ENCODE measurements at regions not wholly inside any gene's neighbourhood (a gene's known extent, or its start where the extent isn't known, plus 50 kb on each side); places are given as distances from the start of the nearest gene placed in this dataset.

GRCh38 chr1:226463925-226464586, 56.2 kb upstream of the PARP1 start:
- no peaks in the 10 kb centered on the region for H3K79me2 ChIP-seq (ENCODE audit: control insufficient read depth, insufficient read depth, low read length)
- DNase-seq (ENCODE audit: low read depth, low spot score) (no peak), FAIRE-seq (no peak), ATAC-seq (no peak)
- H3K9me3 ChIP-seq (replicated peaks; ENCODE audit: control insufficient read depth, insufficient read depth, low read length) = no peaks in the 10 kb centered on the region; the same call in 2 of the 3 replicates
- no peak overlapping the region for H3K4me3 ChIP-seq
- no peaks in the 10 kb centered on the region for H4K20me1 ChIP-seq (ENCODE audit: control insufficient read depth, insufficient read depth)
- H3K4me2 ChIP-seq (ENCODE audit: control insufficient read depth, insufficient read depth) = no peak overlapping the region
- RAD21 ChIA-PET (ENCODE audit: unreplicated experiment) = no interaction called here
- H3K9ac ChIP-seq (ENCODE audit: control insufficient read depth, insufficient read depth, low read length) = no peak overlapping the region
- H3K36me3 ChIP-seq (ENCODE audit: control insufficient read depth in 2 of 2, insufficient read depth in 2 of 2, low read length in 1 of 2) = no peaks in the 10 kb centered on the region
- no peaks in the 10 kb centered on the region for H3K4me1 ChIP-seq (ENCODE audit: control insufficient read depth, insufficient read depth, low read length)
- H2AFZ ChIP-seq (ENCODE audit: control insufficient read depth, low read depth, low read length) = no peak overlapping the region
- CTCF ChIA-PET = no interaction called here
- in situ Hi-C loops (cut with MboI) = no loop called here
- intact Hi-C loops (cut with micrococcal nuclease; ENCODE audit: unreplicated experiment) = no loop called here
- no TSS peak for BruUV-seq (replicated peaks)
- H3K27ac ChIP-seq (ENCODE audit: control insufficient read depth, insufficient read depth) = no peak overlapping the region
- no peaks in the 10 kb centered on the region for H3K27me3 ChIP-seq (replicated peaks in 1 of 2; ENCODE audit: control insufficient read depth in 2 of 2, insufficient read depth in 2 of 2, low read length in 1 of 2)
- SMC1A ChIA-PET (ENCODE audit: uncharacterized antibody, unreplicated experiment) = no interaction called here
- 70% methylated on average over 20 of the region's 25 CpGs for WGBS (ENCODE audit: insufficient coverage, insufficient replicate concordance, low lambda C conversion rate, missing lambda C conversion rate)
- POLR2A ChIA-PET = no interaction called here
- TF ChIP-seq BHLHE40 (IDR thresholded peaks at IDR 0.05; ENCODE audit: borderline replicate concordance in 1 of 2, low read depth in 2 of 2, low read length in 1 of 2) (no peak), USF1 (IDR thresholded peaks at IDR 0.05; ENCODE audit: borderline replicate concordance, extremely low read length, insufficient read depth, low read depth, low read length) (no peak), RAD21 (IDR thresholded peaks at IDR 0.05; ENCODE audit: insufficient read depth, low read depth, low read length) (no peak), KAT2A (conservative IDR thresholded peaks at IDR 0.05; ENCODE audit: control insufficient read depth, low read depth, low read length) (no peak), JUND (IDR thresholded peaks at IDR 0.05; ENCODE audit: low read depth, low read length) (no peak), SRF (IDR thresholded peaks at IDR 0.05; ENCODE audit: low read depth in 2 of 2, low read length in 2 of 2) (no peak), TCF7 (IDR thresholded peaks at IDR 0.05; ENCODE audit: borderline replicate concordance) (no peak), KLF5 (IDR thresholded peaks at IDR 0.05; ENCODE audit: partially characterized antibody) (no peak), IRF4 (IDR thresholded peaks at IDR 0.05; ENCODE audit: low read depth, low read length) (no peak), NR2C2 (IDR thresholded peaks at IDR 0.05; ENCODE audit: borderline replicate concordance, control insufficient read depth, insufficient read length, low read depth) (no peak), NFXL1 (IDR thresholded peaks at IDR 0.05; ENCODE audit: borderline replicate concordance) (no peak)
- TF ChIP-seq, protein P1, sequence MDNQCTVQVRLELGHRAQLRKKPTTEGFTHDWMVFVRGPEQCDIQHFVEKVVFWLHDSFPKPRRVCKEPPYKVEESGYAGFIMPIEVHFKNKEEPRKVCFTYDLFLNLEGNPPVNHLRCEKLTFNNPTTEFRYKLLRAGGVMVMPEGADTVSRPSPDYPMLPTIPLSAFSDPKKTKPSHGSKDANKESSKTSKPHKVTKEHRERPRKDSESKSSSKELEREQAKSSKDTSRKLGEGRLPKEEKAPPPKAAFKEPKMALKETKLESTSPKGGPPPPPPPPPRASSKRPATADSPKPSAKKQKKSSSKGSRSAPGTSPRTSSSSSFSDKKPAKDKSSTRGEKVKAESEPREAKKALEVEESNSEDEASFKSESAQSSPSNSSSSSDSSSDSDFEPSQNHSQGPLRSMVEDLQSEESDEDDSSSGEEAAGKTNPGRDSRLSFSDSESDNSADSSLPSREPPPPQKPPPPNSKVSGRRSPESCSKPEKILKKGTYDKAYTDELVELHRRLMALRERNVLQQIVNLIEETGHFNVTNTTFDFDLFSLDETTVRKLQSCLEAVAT (IDR thresholded peaks at IDR 0.05) = no peak
- TF ChIP-seq, protein P2, sequence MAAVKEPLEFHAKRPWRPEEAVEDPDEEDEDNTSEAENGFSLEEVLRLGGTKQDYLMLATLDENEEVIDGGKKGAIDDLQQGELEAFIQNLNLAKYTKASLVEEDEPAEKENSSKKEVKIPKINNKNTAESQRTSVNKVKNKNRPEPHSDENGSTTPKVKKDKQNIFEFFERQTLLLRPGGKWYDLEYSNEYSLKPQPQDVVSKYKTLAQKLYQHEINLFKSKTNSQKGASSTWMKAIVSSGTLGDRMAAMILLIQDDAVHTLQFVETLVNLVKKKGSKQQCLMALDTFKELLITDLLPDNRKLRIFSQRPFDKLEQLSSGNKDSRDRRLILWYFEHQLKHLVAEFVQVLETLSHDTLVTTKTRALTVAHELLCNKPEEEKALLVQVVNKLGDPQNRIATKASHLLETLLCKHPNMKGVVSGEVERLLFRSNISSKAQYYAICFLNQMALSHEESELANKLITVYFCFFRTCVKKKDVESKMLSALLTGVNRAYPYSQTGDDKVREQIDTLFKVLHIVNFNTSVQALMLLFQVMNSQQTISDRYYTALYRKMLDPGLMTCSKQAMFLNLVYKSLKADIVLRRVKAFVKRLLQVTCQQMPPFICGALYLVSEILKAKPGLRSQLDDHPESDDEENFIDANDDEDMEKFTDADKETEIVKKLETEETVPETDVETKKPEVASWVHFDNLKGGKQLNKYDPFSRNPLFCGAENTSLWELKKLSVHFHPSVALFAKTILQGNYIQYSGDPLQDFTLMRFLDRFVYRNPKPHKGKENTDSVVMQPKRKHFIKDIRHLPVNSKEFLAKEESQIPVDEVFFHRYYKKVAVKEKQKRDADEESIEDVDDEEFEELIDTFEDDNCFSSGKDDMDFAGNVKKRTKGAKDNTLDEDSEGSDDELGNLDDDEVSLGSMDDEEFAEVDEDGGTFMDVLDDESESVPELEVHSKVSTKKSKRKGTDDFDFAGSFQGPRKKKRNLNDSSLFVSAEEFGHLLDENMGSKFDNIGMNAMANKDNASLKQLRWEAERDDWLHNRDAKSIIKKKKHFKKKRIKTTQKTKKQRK (IDR thresholded peaks at IDR 0.05; ENCODE audit: low read depth, low read length) = no peak
- TF ChIP-seq, protein P3, sequence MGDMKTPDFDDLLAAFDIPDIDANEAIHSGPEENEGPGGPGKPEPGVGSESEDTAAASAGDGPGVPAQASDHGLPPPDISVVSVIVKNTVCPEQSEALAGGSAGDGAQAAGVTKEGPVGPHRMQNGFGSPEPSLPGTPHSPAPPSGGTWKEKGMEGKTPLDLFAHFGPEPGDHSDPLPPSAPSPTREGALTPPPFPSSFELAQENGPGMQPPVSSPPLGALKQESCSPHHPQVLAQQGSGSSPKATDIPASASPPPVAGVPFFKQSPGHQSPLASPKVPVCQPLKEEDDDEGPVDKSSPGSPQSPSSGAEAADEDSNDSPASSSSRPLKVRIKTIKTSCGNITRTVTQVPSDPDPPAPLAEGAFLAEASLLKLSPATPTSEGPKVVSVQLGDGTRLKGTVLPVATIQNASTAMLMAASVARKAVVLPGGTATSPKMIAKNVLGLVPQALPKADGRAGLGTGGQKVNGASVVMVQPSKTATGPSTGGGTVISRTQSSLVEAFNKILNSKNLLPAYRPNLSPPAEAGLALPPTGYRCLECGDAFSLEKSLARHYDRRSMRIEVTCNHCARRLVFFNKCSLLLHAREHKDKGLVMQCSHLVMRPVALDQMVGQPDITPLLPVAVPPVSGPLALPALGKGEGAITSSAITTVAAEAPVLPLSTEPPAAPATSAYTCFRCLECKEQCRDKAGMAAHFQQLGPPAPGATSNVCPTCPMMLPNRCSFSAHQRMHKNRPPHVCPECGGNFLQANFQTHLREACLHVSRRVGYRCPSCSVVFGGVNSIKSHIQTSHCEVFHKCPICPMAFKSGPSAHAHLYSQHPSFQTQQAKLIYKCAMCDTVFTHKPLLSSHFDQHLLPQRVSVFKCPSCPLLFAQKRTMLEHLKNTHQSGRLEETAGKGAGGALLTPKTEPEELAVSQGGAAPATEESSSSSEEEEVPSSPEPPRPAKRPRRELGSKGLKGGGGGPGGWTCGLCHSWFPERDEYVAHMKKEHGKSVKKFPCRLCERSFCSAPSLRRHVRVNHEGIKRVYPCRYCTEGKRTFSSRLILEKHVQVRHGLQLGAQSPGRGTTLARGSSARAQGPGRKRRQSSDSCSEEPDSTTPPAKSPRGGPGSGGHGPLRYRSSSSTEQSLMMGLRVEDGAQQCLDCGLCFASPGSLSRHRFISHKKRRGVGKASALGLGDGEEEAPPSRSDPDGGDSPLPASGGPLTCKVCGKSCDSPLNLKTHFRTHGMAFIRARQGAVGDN (IDR thresholded peaks at IDR 0.05) = no peak

Data from GM12878 (cell line).